Adrenal gland (tissue), 5 donors: ENCODE measurements at regions not wholly inside any gene's neighbourhood (a gene's known extent, or its start where the extent isn't known, plus 50 kb on each side); places are given as distances from the start of the nearest gene placed in this dataset.

Source experiments
- CTCF ChIP-seq, 6 experiments: fragments of 450-650 bp in 4 of 6; fragments of 200-600 bp in 2 of 6; sonication (generic) in 1 of 6; IDR thresholded peaks; 1 replicate in 5 of 6; 2 replicates in 1 of 6; pipeline versions ENCODE4 v1.5.1 to v1.8.0; 2016 to 2021; ENCODE audit warnings: antibody characterized with exemption in 6 of 6, mild to moderate bottlenecking in 2 of 6, moderate library complexity in 1 of 6
- POLR2A ChIP-seq, 2 donors: fragments of 450-650 bp; IDR thresholded peaks; one replicate each; pipeline ENCODE4 v1.6.1; 2017; ENCODE audit warnings: antibody characterized with exemption in 2 of 2, mild to moderate bottlenecking in 2 of 2, moderate library complexity in 1 of 2
- donor health status: DM: no; HTN: no; CAD: no.

GRCh38 chr2:15705310-15705709 lies 113.6 kb downstream of the DDX1 start:
- TF ChIP-seq POLR2A (IDR thresholded peaks at IDR 0.05), result no peak
- TF ChIP-seq CTCF (IDR thresholded peaks at IDR 0.05), result no peak
